DMS53 (cell line): ENCODE measurements at regions not wholly inside any gene's neighbourhood (a gene's known extent, or its start where the extent isn't known, plus 50 kb on each side); places are given as distances from the start of the nearest gene placed in this dataset.
"Not testable (repeated sequence)": the region's sequence is repeated elsewhere in the genome, so short reads cannot be mapped to it uniquely, and the experiment has no call there.

Source experiments
- DNase-seq: peaks from one replicate; lab custom pipeline; 2025; lab: John Stamatoyannopoulos, UW

GRCh38 chrX:146994163-146994562 is 179.6 kb upstream of the CXorf51A start:
- no peak for DNase-seq

- no peak for DNase-seq
Measured at GRCh38 chrX:146973283-146973682, 158.7 kb upstream of the CXorf51A start.

- DNase-seq, result no peak
Measured at GRCh38 chrX:146967306-146967705, 152.8 kb upstream of the CXorf51A start.

- no peak for DNase-seq
Measured at GRCh38 chrX:146956760-146957159, 142.2 kb upstream of the CXorf51A start.

- no peak for DNase-seq
Measured at GRCh38 chrX:146934256-146934655, 119.7 kb upstream of the CXorf51A start.

- not testable (repeated sequence) for DNase-seq
Measured at GRCh38 chrX:146932997-146933396, 118.5 kb upstream of the CXorf51A start.

GRCh38 chrX:146921204-146921603 is 106.7 kb upstream of the CXorf51A start:
- no peak for DNase-seq

- no peak for DNase-seq
Measured at GRCh38 chrX:146907391-146908240, 93.1 kb upstream of the CXorf51A start.

- DNase-seq, result no peak
Measured at GRCh38 chrX:146906166-146906565, 91.6 kb upstream of the CXorf51A start.

- DNase-seq, result peak; percentile 3
Measured at GRCh38 chrX:146887020-146887419, 72.5 kb upstream of the CXorf51A start.

GRCh38 chrX:146881521-146881920 is 67.0 kb upstream of the CXorf51A start:
- no peak for DNase-seq

- not testable (repeated sequence) for DNase-seq
Measured at GRCh38 chrX:146866846-146867245, 52.3 kb upstream of the CXorf51A start.

- not testable (repeated sequence) for DNase-seq
Measured at GRCh38 chrX:146865734-146866133, 51.2 kb upstream of the CXorf51A start.
